ENCODE measurements at regions not wholly inside any gene's neighbourhood (a gene's known extent, or its start where the extent isn't known, plus 50 kb on each side); places are given as distances from the start of the nearest gene placed in this dataset.

DNA sequence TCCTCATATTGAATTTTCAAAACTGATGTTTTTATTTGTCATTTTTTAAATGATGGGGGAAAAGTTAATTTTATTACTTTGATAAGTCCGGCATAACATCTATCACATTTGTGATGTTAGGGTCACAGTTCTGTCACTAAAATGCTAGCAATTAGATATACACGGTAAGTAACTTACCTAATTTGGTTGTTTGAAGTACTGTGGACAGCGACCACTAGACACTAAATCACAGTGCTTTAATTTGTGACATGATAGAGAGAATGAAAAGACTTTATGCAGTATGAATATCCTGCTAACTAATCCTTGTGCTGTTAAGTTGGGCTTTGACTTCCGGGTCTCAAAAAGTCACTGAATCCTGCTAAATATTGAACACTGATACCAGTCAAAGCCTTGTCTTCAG lies 857.3 kb upstream of the KCND2 start:
- TF ChIP-seq POLR2AphosphoS5 (IDR thresholded peaks at IDR 0.05; ENCODE audit: low read depth, low read length) (no peak), POLR2A (IDR thresholded peaks at IDR 0.05; ENCODE audit: low read depth, low read length) (no peak), TAF1 (IDR thresholded peaks at IDR 0.05; ENCODE audit: low read depth, low read length) (no peak), SPI1 (IDR thresholded peaks at IDR 0.05; ENCODE audit: low read depth, low read length) (no peak), PAX5 (IDR thresholded peaks at IDR 0.05; ENCODE audit: insufficient read depth, low read length, severe bottlenecking) (no peak), POU2F2 (IDR thresholded peaks at IDR 0.05; ENCODE audit: low read depth, low read length) (no peak)
